ENCODE measurements at regions not wholly inside any gene's neighbourhood (a gene's known extent, or its start where the extent isn't known, plus 50 kb on each side); places are given as distances from the start of the nearest gene placed in this dataset.
"Not testable (repeated sequence)": the region's sequence is repeated elsewhere in the genome, so short reads cannot be mapped to it uniquely, and the experiment has no call there.

DNA sequence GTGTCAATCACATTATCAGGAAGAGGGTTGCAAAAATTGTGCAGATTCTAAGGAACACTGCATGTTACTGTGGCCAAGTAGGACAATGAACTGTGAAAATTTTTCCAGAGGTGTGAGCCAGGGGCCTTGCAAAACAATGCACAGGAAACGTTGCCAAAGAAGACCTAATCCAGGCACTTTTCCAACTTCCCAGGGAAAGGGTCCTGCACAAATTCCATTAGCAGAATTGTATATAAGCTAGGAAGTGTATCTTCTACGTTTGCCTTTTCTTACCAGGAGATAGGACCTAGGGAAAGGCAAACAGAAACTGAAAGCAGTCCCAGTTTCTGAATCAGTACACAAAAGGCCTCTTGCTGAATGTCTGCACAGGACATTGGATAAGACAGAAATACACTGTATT is 1888.3 kb upstream of the CELF4 start:
- Mint-ChIP-seq H3K4me3 (peak overlapping the region in 2 of 8 donors; percentile 45 to 59), H3K36me3 (no peaks in the 10 kb centered on the region), H3K4me1 (peaks cover 0 to 5% (median 3%) of the 10 kb centered on the region in 4 donors), H3K9me3 (peaks cover 0 to 10% (median 5%) of the 10 kb centered on the region in 8 donors), H3K27ac (no peak overlapping the region), H3K27me3 (no peaks in the 10 kb centered on the region)
- no peak for DNase-seq
- CTCF ChIA-PET (ENCODE audit: partially characterized antibody): no interaction called here
- Histone ChIP-seq H3K9me3 (ENCODE audit: control insufficient read depth in 1 of 2, low read length in 2 of 2) (no peaks in the 10 kb centered on the region), H3K4me1 (ENCODE audit: insufficient read depth, low read length) (no peaks in the 10 kb centered on the region), H3K27me3 (ENCODE audit: insufficient read depth, low read length) (no peaks in the 10 kb centered on the region), H3K27ac (ENCODE audit: low read depth, low read length) (no peak overlapping the region), H3K4me3 (ENCODE audit: low read length in 2 of 2) (no peak overlapping the region), H3K36me3 (ENCODE audit: insufficient read depth, low read length) (no peaks in the 10 kb centered on the region)
- intact Hi-C loops (cut with micrococcal nuclease): no loop called here
- POLR2A ChIA-PET (ENCODE audit: partially characterized antibody): no interaction called here

DNA sequence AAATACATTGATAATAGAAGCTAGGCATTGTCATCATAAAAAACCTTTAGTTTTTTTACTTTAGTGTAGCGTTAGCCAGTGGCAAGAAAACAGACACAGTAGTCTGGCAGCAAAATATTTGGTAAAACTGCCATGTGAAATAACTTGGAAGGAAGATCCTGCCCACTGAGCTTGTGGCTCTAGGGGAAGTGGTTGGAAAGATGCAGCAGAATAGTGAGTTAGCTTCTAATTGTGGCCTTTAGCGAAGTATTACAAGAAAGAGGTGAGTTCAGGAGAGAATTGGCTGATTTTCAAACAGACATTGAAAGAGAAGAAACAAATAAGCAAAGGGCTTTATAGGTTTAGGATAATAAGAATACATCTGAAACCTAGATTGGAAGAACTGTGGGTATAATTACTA is 1887.8 kb upstream of the CELF4 start:
- POLR2A ChIA-PET (ENCODE audit: partially characterized antibody): no interaction called here
- peak overlapping the region in 2 of 8 donors; percentile 45 to 59 for H3K4me3 Mint-ChIP-seq
- DNase-seq: no peak
- H3K4me1 Mint-ChIP-seq: peaks cover 0 to 5% (median 3%) of the 10 kb centered on the region in 4 donors
- H3K36me3 Mint-ChIP-seq: no peaks in the 10 kb centered on the region
- peaks cover 0 to 10% (median 2%) of the 10 kb centered on the region in 8 donors for H3K9me3 Mint-ChIP-seq
- intact Hi-C loops (cut with micrococcal nuclease): no loop called here
- H3K27ac ChIP-seq (ENCODE audit: low read depth, low read length): no peak overlapping the region
- H3K9me3 ChIP-seq (ENCODE audit: control insufficient read depth in 1 of 2, low read length in 2 of 2): no peaks in the 10 kb centered on the region
- no peaks in the 10 kb centered on the region for H3K36me3 ChIP-seq (ENCODE audit: insufficient read depth, low read length)
- CTCF ChIA-PET (ENCODE audit: partially characterized antibody): no interaction called here
- no peak overlapping the region for H3K27ac Mint-ChIP-seq
- no peaks in the 10 kb centered on the region for H3K4me1 ChIP-seq (ENCODE audit: insufficient read depth, low read length)
- no peaks in the 10 kb centered on the region for H3K27me3 ChIP-seq (ENCODE audit: insufficient read depth, low read length)
- H3K27me3 Mint-ChIP-seq: no peaks in the 10 kb centered on the region
- H3K4me3 ChIP-seq (ENCODE audit: low read length in 2 of 2): no peak overlapping the region

GRCh38 chr18:39450958-39451357 is 1885.4 kb upstream of the CELF4 start:
- H3K4me1 Mint-ChIP-seq: peaks cover 0 to 5% (median 3%) of the 10 kb centered on the region in 4 donors
- peaks cover 0 to 11% (median 7%) of the 10 kb centered on the region in 8 donors for H3K9me3 Mint-ChIP-seq
- ChIA-PET CTCF (ENCODE audit: partially characterized antibody) (no interaction called here), POLR2A (ENCODE audit: partially characterized antibody) (no interaction called here)
- no peaks in the 10 kb centered on the region for H3K36me3 Mint-ChIP-seq
- Histone ChIP-seq H3K36me3 (ENCODE audit: insufficient read depth, low read length) (no peaks in the 10 kb centered on the region), H3K27me3 (ENCODE audit: insufficient read depth, low read length) (no peaks in the 10 kb centered on the region), H3K4me1 (ENCODE audit: insufficient read depth, low read length) (no peaks in the 10 kb centered on the region), H3K27ac (ENCODE audit: low read depth, low read length) (no peak overlapping the region), H3K4me3 (ENCODE audit: low read length in 2 of 2) (no peak overlapping the region), H3K9me3 (ENCODE audit: control insufficient read depth in 1 of 2, low read length in 2 of 2) (no peaks in the 10 kb centered on the region)
- DNase-seq: no peak
- no peaks in the 10 kb centered on the region for H3K27me3 Mint-ChIP-seq
- intact Hi-C loops (cut with micrococcal nuclease): no loop called here
- H3K27ac Mint-ChIP-seq: no peak overlapping the region
- H3K4me3 Mint-ChIP-seq: no peak overlapping the region

DNA sequence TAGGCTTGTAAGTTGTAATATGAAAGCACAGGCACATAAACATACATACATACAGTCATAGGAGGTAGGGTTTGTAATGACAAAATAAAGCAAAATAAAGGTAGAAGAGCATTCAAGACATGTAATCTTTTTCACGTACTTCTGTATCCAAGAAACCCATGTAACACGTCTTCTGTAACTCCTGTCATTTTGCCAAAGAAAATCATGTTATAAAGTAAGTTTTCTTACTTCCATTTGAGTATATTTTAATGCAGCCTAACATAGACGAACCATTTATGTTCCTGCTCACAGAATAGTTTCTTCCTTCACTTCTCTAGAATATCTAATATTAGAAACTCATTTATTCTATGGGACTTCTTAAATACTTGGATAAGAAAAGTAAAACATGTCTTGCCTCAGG is 1884.0 kb upstream of the CELF4 start:
- H3K27ac Mint-ChIP-seq: no peak overlapping the region
- no peaks in the 10 kb centered on the region for H3K4me1 ChIP-seq (ENCODE audit: insufficient read depth, low read length)
- no peaks in the 10 kb centered on the region for H3K36me3 ChIP-seq (ENCODE audit: insufficient read depth, low read length)
- H3K4me1 Mint-ChIP-seq: peaks cover 0 to 5% (median 3%) of the 10 kb centered on the region in 4 donors
- no peaks in the 10 kb centered on the region for H3K27me3 ChIP-seq (ENCODE audit: insufficient read depth, low read length)
- no peak overlapping the region for H3K27ac ChIP-seq (ENCODE audit: low read depth, low read length)
- H3K9me3 Mint-ChIP-seq: peaks cover 0 to 16% (median 9%) of the 10 kb centered on the region in 8 donors
- H3K27me3 Mint-ChIP-seq: no peaks in the 10 kb centered on the region
- no peak for DNase-seq
- no peak overlapping the region for H3K4me3 Mint-ChIP-seq
- no peaks in the 10 kb centered on the region for H3K9me3 ChIP-seq (ENCODE audit: control insufficient read depth in 1 of 2, low read length in 2 of 2)
- no peak overlapping the region for H3K4me3 ChIP-seq (ENCODE audit: low read length in 2 of 2)
- ChIA-PET CTCF (ENCODE audit: partially characterized antibody) (no interaction called here), POLR2A (ENCODE audit: partially characterized antibody) (no interaction called here)
- intact Hi-C loops (cut with micrococcal nuclease): no loop called here
- H3K36me3 Mint-ChIP-seq: no peaks in the 10 kb centered on the region

DNA sequence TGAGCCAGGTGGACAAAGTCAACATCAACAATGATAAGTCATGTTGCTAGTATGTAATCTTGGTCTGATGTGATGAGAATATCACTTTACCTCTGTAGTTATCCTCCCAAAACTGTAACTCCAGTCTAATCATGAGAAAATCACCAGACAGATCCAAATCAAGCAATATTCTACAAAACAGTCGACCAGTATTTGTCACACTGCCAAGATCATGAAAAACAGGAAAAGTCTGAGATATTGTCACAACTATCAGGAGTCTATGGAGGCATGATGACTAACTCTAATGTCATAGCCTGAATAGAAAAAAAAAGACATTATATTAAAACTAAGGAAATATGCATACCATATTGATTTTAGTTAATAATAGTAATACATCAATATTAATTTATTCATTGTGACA is 1883.3 kb upstream of the CELF4 start:
- Histone ChIP-seq H3K9me3 (ENCODE audit: control insufficient read depth in 1 of 2, low read length in 2 of 2) (no peaks in the 10 kb centered on the region), H3K4me1 (ENCODE audit: insufficient read depth, low read length) (no peaks in the 10 kb centered on the region), H3K27ac (ENCODE audit: low read depth, low read length) (no peak overlapping the region), H3K36me3 (ENCODE audit: insufficient read depth, low read length) (no peaks in the 10 kb centered on the region), H3K27me3 (ENCODE audit: insufficient read depth, low read length) (no peaks in the 10 kb centered on the region), H3K4me3 (ENCODE audit: low read length in 2 of 2) (no peak overlapping the region)
- Mint-ChIP-seq H3K27ac (no peak overlapping the region), H3K4me3 (no peak overlapping the region), H3K4me1 (peaks cover 0 to 5% (median 3%) of the 10 kb centered on the region in 4 donors), H3K9me3 (peaks cover 0 to 16% (median 9%) of the 10 kb centered on the region in 8 donors), H3K36me3 (no peaks in the 10 kb centered on the region), H3K27me3 (no peaks in the 10 kb centered on the region)
- DNase-seq: no peak
- intact Hi-C loops (cut with micrococcal nuclease): no loop called here
- POLR2A ChIA-PET (ENCODE audit: partially characterized antibody): no interaction called here
- CTCF ChIA-PET (ENCODE audit: partially characterized antibody): no interaction called here

DNA sequence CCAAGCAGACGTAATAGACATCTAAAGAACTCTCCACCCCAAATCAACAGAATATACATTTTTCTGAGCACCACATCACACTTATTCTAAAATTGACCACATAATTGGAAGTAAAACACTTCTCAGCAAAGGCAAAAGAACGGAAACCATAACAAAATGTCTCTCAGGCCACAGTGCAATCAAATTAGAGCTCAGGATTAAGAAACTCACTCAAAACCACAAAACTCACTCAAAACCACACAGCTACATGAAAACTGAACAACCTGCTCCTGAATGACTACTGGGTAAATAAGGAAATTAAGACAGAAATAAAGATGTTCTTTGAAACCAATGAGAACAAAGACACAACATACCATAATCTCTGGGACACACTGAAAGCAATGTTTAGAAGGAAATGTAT is 1879.4 kb upstream of the CELF4 start:
- H3K27me3 Mint-ChIP-seq; intact Hi-C loops (cut with micrococcal nuclease); H3K27ac ChIP-seq (ENCODE audit: low read depth, low read length); H3K27me3 ChIP-seq (ENCODE audit: insufficient read depth, low read length); H3K4me1 Mint-ChIP-seq; H3K36me3 Mint-ChIP-seq; H3K27ac Mint-ChIP-seq; DNase-seq; CTCF ChIA-PET (ENCODE audit: partially characterized antibody); H3K4me3 ChIP-seq (ENCODE audit: low read length in 2 of 2); H3K4me3 Mint-ChIP-seq; H3K9me3 ChIP-seq (ENCODE audit: control insufficient read depth in 1 of 2, low read length in 2 of 2); H3K36me3 ChIP-seq (ENCODE audit: insufficient read depth, low read length); POLR2A ChIA-PET (ENCODE audit: partially characterized antibody); H3K4me1 ChIP-seq (ENCODE audit: insufficient read depth, low read length): not testable (repeated sequence)
- peaks cover 0 to 16% (median 9%) of the 10 kb centered on the region in 8 donors for H3K9me3 Mint-ChIP-seq

GRCh38 chr18:39441648-39442047 is 1876.0 kb upstream of the CELF4 start:
- POLR2A ChIA-PET (ENCODE audit: partially characterized antibody): no interaction called here

GRCh38 chr18:39435996-39436395 is 1870.4 kb upstream of the CELF4 start:
- DNase-seq: no peak
- Mint-ChIP-seq H3K4me1 (no peaks in the 10 kb centered on the region), H3K27ac (no peak overlapping the region), H3K9me3 (peaks cover 0 to 16% (median 6%) of the 10 kb centered on the region in 8 donors), H3K4me3 (no peak overlapping the region), H3K36me3 (no peaks in the 10 kb centered on the region), H3K27me3 (no peaks in the 10 kb centered on the region)
- H3K4me1 ChIP-seq (ENCODE audit: insufficient read depth, low read length): no peaks in the 10 kb centered on the region
- intact Hi-C loops (cut with micrococcal nuclease): no loop called here
- H3K27ac ChIP-seq (ENCODE audit: low read depth, low read length): no peak overlapping the region
- ChIA-PET CTCF (ENCODE audit: partially characterized antibody) (no interaction called here), POLR2A (ENCODE audit: partially characterized antibody) (no interaction called here)
- H3K9me3 ChIP-seq (ENCODE audit: control insufficient read depth in 1 of 2, low read length in 2 of 2): no peaks in the 10 kb centered on the region
- H3K4me3 ChIP-seq (ENCODE audit: low read length in 2 of 2): no peak overlapping the region
- H3K27me3 ChIP-seq (ENCODE audit: insufficient read depth, low read length): no peaks in the 10 kb centered on the region
- no peaks in the 10 kb centered on the region for H3K36me3 ChIP-seq (ENCODE audit: insufficient read depth, low read length)

More at GRCh38 chr18:39441648-39442047, 1876.0 kb upstream of the CELF4 start:
- no peaks in the 10 kb centered on the region for H3K27me3 Mint-ChIP-seq
- DNase-seq: no peak
- Histone ChIP-seq H3K36me3 (ENCODE audit: insufficient read depth, low read length) (no peaks in the 10 kb centered on the region), H3K27me3 (ENCODE audit: insufficient read depth, low read length) (no peaks in the 10 kb centered on the region), H3K27ac (ENCODE audit: low read depth, low read length) (no peak overlapping the region), H3K4me1 (ENCODE audit: insufficient read depth, low read length) (no peaks in the 10 kb centered on the region), H3K4me3 (ENCODE audit: low read length in 2 of 2) (no peak overlapping the region), H3K9me3 (ENCODE audit: control insufficient read depth in 1 of 2, low read length in 2 of 2) (no peaks in the 10 kb centered on the region)
- CTCF ChIA-PET (ENCODE audit: partially characterized antibody): no interaction called here
- peaks cover 3 to 26% (median 10%) of the 10 kb centered on the region in 8 donors for H3K9me3 Mint-ChIP-seq
- H3K4me1 Mint-ChIP-seq: no peaks in the 10 kb centered on the region
- H3K36me3 Mint-ChIP-seq: no peaks in the 10 kb centered on the region
- no peak overlapping the region for H3K27ac Mint-ChIP-seq
- H3K4me3 Mint-ChIP-seq: no peak overlapping the region
- intact Hi-C loops (cut with micrococcal nuclease): no loop called here

Data from CD4-positive, alpha-beta memory T cell (primary cell).